Transverse colon (tissue), 4 donors: ENCODE measurements at regions not wholly inside any gene's neighbourhood (a gene's known extent, or its start where the extent isn't known, plus 50 kb on each side); places are given as distances from the start of the nearest gene placed in this dataset.

Experiments used
- DNase-seq: peaks from one replicate; pipeline ENCODE4 v3.0.0-alpha.2; 2019
- H3K27ac ChIP-seq, 4 donors: fragments of 200-600 bp; sonication (generic); 2 replicates each; pipeline ENCODE4 v1.5.1; 2016 to 2018; ENCODE audit warnings: inconsistent platforms in 4 of 4
- H3K27me3 ChIP-seq: fragments of 200-600 bp; sonication (generic); 2 replicates; pipeline ENCODE4 v1.5.1; 2017; ENCODE audit warnings: inconsistent platforms
- H3K36me3 ChIP-seq, 4 donors: fragments of 200-600 bp; sonication (generic); 2 replicates each; pipeline ENCODE4 v1.5.1; 2017 to 2019; ENCODE audit warnings: inconsistent platforms in 4 of 4
- H3K4me1 ChIP-seq, 4 donors: fragments of 200-600 bp; sonication (generic); 2 replicates each; pipeline ENCODE4 v1.5.1; 2017 to 2020; ENCODE audit warnings: inconsistent platforms in 4 of 4
- H3K4me3 ChIP-seq, 4 donors: fragments of 200-600 bp; sonication (generic); 1 replicate in 1 of 4; 2 replicates in 3 of 4; pipeline versions ENCODE4 v1.5.1 to v1.6.1; 2017 to 2019; ENCODE audit warnings: inconsistent platforms in 4 of 4
- H3K9me3 ChIP-seq, 2 donors: fragments of 200-600 bp; sonication (generic); 2 replicates each; pipeline ENCODE4 v1.5.1; 2017 to 2019; ENCODE audit warnings: inconsistent platforms in 2 of 2
- CTCF ChIP-seq, 5 experiments: fragments of 200-600 bp in 3 of 5; fragments of 450-650 bp in 2 of 5; sonication (generic) in 3 of 5; IDR thresholded peaks; 1 replicate in 2 of 5; 2 replicates in 3 of 5; pipeline ENCODE4 v1.5.1; 2016 to 2017; ENCODE audit warnings: antibody characterized with exemption in 5 of 5, inconsistent platforms in 3 of 5, mild to moderate bottlenecking in 2 of 5, moderate library complexity in 1 of 5
- EP300 ChIP-seq: sonication (generic); formaldehyde crosslinking; IDR thresholded peaks from one replicate; pipeline ENCODE4 v1.6.1; 2017; ENCODE audit warnings: antibody characterized with exemption, low read depth
- POLR2A ChIP-seq: fragments of 450-650 bp; IDR thresholded peaks from one replicate; pipeline ENCODE4 v1.6.1; 2016; ENCODE audit warnings: antibody characterized with exemption, mild to moderate bottlenecking, moderate library complexity
- POLR2AphosphoS5 ChIP-seq, 3 donors: sonication (generic); formaldehyde crosslinking; IDR thresholded peaks; one replicate each; pipeline ENCODE4 v1.6.1; 2016; ENCODE audit warnings: antibody characterized with exemption in 3 of 3
- WGBS, 2 donors: methylation state at CpG; one replicate each; pipeline ENCODE4 v1.1.5; 2018; ENCODE audit warnings: low coverage in 1 of 2; 5-methylcytosine and 5-hydroxymethylcytosine counted together
- in situ Hi-C, 4 donors: fragments of 200-750 bp; cut with MboI; loops; one replicate each; pipeline versions ENCODE4 v1.15.0 to v1.15.1; 2017; ENCODE audit warnings: low sequenced_read_pairs in 3 of 4, low pct_ligation_motif_present in 1 of 4, low pct_unique_long_range_greater_than_20kb in 1 of 4
- intact Hi-C: fragments of 100-400 bp; cut with DNase I; formaldehyde crosslinking; loops from one replicate; pipeline ENCODE4 v1.15.1; 2023; ENCODE audit warnings: low total_unique reads

- Histone ChIP-seq H3K4me3 (no peak overlapping the region), H3K27me3 (no peaks in the 10 kb centered on the region), H3K27ac (no peak overlapping the region), H3K4me1 (no peaks in the 10 kb centered on the region), H3K9me3 (no peaks in the 10 kb centered on the region), H3K36me3 (no peaks in the 10 kb centered on the region)
- in situ Hi-C loops: no loop called here
- no peak for DNase-seq
- intact Hi-C loops: no loop called here
- no peak for TF ChIP-seq POLR2A
- TF ChIP-seq EP300: no peak
- no peak for TF ChIP-seq POLR2AphosphoS5 (IDR thresholded peaks at IDR 0.05)
- TF ChIP-seq CTCF (IDR thresholded peaks at IDR 0.05): no peak
- 76 to 90% methylated on average over 2 to 19 of the region's 19 CpGs for WGBS, 2 donors
These were observed 988.6 kb downstream of the BRD1 start for GRCh38 chr22:48838846-48839730.

GRCh38 chr22:48838376-48838775 is 989.3 kb downstream of the BRD1 start:
- Histone ChIP-seq H3K4me3 (no peak overlapping the region), H3K36me3 (no peaks in the 10 kb centered on the region), H3K27ac (no peak overlapping the region), H3K27me3 (no peaks in the 10 kb centered on the region), H3K9me3 (no peaks in the 10 kb centered on the region), H3K4me1 (no peaks in the 10 kb centered on the region)
- 78% methylated on average over 16 of the region's 16 CpGs; no CpG with 5 or more reads in 1 of the 2 donors for WGBS, 2 donors
- in situ Hi-C loops (no loop called here), intact Hi-C loops (no loop called here)
- TF ChIP-seq POLR2A (no peak), EP300 (no peak), POLR2AphosphoS5 (IDR thresholded peaks at IDR 0.05) (no peak), CTCF (IDR thresholded peaks at IDR 0.05) (no peak)
- DNase-seq: no peak

- no peaks in the 10 kb centered on the region for H3K4me1 ChIP-seq
- no peak overlapping the region for H3K4me3 ChIP-seq
- TF ChIP-seq POLR2A (no peak), EP300 (no peak), CTCF (IDR thresholded peaks at IDR 0.05) (no peak), POLR2AphosphoS5 (IDR thresholded peaks at IDR 0.05) (no peak)
- 79% methylated on average over 8 to 16 of the region's 16 CpGs for WGBS, 2 donors
- no peaks in the 10 kb centered on the region for H3K36me3 ChIP-seq
- no peak overlapping the region for H3K27ac ChIP-seq
- intact Hi-C loops (no loop called here), in situ Hi-C loops (no loop called here)
- H3K9me3 ChIP-seq: no peaks in the 10 kb centered on the region
- H3K27me3 ChIP-seq: no peaks in the 10 kb centered on the region
- no peak for DNase-seq
These were observed 990.2 kb downstream of the BRD1 start for GRCh38 chr22:48837341-48837935.

GRCh38 chr22:48836673-48837340 is 990.9 kb downstream of the BRD1 start:
- H3K27me3 ChIP-seq: no peaks in the 10 kb centered on the region
- no peaks in the 10 kb centered on the region for H3K9me3 ChIP-seq
- H3K36me3 ChIP-seq: no peaks in the 10 kb centered on the region
- intact Hi-C loops: no loop called here
- DNase-seq: no peak
- in situ Hi-C loops: no loop called here
- no peak overlapping the region for H3K27ac ChIP-seq
- 78 to 83% methylated on average over 6 to 19 of the region's 19 CpGs for WGBS, 2 donors
- no peak overlapping the region for H3K4me3 ChIP-seq
- H3K4me1 ChIP-seq: no peaks in the 10 kb centered on the region
- TF ChIP-seq CTCF (IDR thresholded peaks at IDR 0.05) (no peak), POLR2A (no peak), EP300 (no peak), POLR2AphosphoS5 (IDR thresholded peaks at IDR 0.05) (no peak)
